GM18517 (cell line): ENCODE measurements at regions not wholly inside any gene's neighbourhood (a gene's known extent, or its start where the extent isn't known, plus 50 kb on each side); places are given as distances from the start of the nearest gene placed in this dataset.
"Not testable (repeated sequence)": the region's sequence is repeated elsewhere in the genome, so short reads cannot be mapped to it uniquely, and the experiment has no call there.

Source experiments
- ATAC-seq: cut with Tn5 transposase; IDR thresholded peaks from one replicate; pipeline ENCODE4 v1.9.1; 2021; ENCODE audit warnings: mild to moderate bottlenecking, moderate library complexity; ENCODE audit not compliant: unreplicated experiment

- ATAC-seq = no peak
These were observed 514.5 kb upstream of the RGMB start for GRCh38 chr5:98258939-98259338.

- no peak for ATAC-seq
These were observed 513.9 kb upstream of the RGMB start for GRCh38 chr5:98259595-98259994.

- no peak for ATAC-seq
These were observed 510.4 kb upstream of the RGMB start for GRCh38 chr5:98263084-98263483.

GRCh38 chr5:98268162-98268860, 505.2 kb upstream of the RGMB start:
- no peak for ATAC-seq

GRCh38 chr5:98275980-98276379, 497.5 kb upstream of the RGMB start:
- no peak for ATAC-seq

- ATAC-seq = no peak
These were observed 490.9 kb upstream of the RGMB start for GRCh38 chr5:98282521-98282920.

GRCh38 chr5:98292496-98292895, 481.0 kb upstream of the RGMB start:
- no peak for ATAC-seq

- ATAC-seq = no peak
These were observed 477.0 kb upstream of the RGMB start for GRCh38 chr5:98296426-98296825.

GRCh38 chr5:98299435-98299834, 474.0 kb upstream of the RGMB start:
- ATAC-seq = no peak

- no peak for ATAC-seq
These were observed 471.9 kb upstream of the RGMB start for GRCh38 chr5:98301547-98301946.

- no peak for ATAC-seq
These were observed 465.7 kb upstream of the RGMB start for GRCh38 chr5:98307811-98308210.

- no peak for ATAC-seq
These were observed 465.2 kb upstream of the RGMB start for GRCh38 chr5:98308231-98308630.

GRCh38 chr5:98308960-98309359, 464.5 kb upstream of the RGMB start:
- ATAC-seq = no peak

- peak; percentile 77 for ATAC-seq
These were observed 463.5 kb upstream of the RGMB start for GRCh38 chr5:98309785-98310598.

GRCh38 chr5:98314292-98314691, 459.2 kb upstream of the RGMB start:
- no peak for ATAC-seq

GRCh38 chr5:98318386-98318785, 455.1 kb upstream of the RGMB start:
- ATAC-seq = no peak

- ATAC-seq = no peak
These were observed 454.0 kb upstream of the RGMB start for GRCh38 chr5:98319299-98320011.

GRCh38 chr5:98320343-98320742, 453.1 kb upstream of the RGMB start:
- ATAC-seq = no peak

GRCh38 chr5:98321361-98321760, 452.1 kb upstream of the RGMB start:
- no peak for ATAC-seq

GRCh38 chr5:98325187-98325586, 448.3 kb upstream of the RGMB start:
- not testable (repeated sequence) for ATAC-seq

GRCh38 chr5:98328015-98328414, 445.4 kb upstream of the RGMB start:
- ATAC-seq = no peak

- no peak for ATAC-seq
These were observed 442.6 kb upstream of the RGMB start for GRCh38 chr5:98330871-98331270.
